Liver (tissue), 8 donors: ENCODE measurements at regions not wholly inside any gene's neighbourhood (a gene's known extent, or its start where the extent isn't known, plus 50 kb on each side); places are given as distances from the start of the nearest gene placed in this dataset.

ENCODE experiments used
- DNase-seq: peaks from one replicate; pipeline ENCODE4 v3.0.0-alpha.2; 2017; ENCODE audit warnings: low spot score
- H3K27ac ChIP-seq, 2 donors: one replicate each; pipeline ENCODE4 v1.7.0; 2013; ENCODE audit warnings: inconsistent platforms in 2 of 2, low read length in 2 of 2, control low read depth in 1 of 2, low read depth in 1 of 2, mild to moderate bottlenecking in 1 of 2
- H3K27me3 ChIP-seq, 4 donors: one replicate each; pipeline versions ENCODE4 v1.6.1 to v1.7.0; 2013; ENCODE audit warnings: low read length in 3 of 4, inconsistent platforms in 1 of 4, mild to moderate bottlenecking in 1 of 4, moderate library complexity in 1 of 4; ENCODE audit not compliant: control insufficient read depth in 4 of 4, insufficient read depth in 4 of 4
- H3K36me3 ChIP-seq, 4 donors: one replicate each; pipeline versions ENCODE4 v1.6.1 to v1.7.0; 2013; ENCODE audit warnings: low read length in 3 of 4, mild to moderate bottlenecking in 3 of 4, low read depth in 1 of 4, moderate library complexity in 1 of 4; ENCODE audit not compliant: control insufficient read depth in 4 of 4, insufficient read depth in 3 of 4
- H3K4me1 ChIP-seq, 4 donors: one replicate each; pipeline versions ENCODE4 v1.6.1 to v1.7.0; 2013; ENCODE audit warnings: low read length in 3 of 4, mild to moderate bottlenecking in 3 of 4, moderate library complexity in 1 of 4; ENCODE audit not compliant: control insufficient read depth in 4 of 4, insufficient read depth in 4 of 4
- H3K4me3 ChIP-seq, 3 donors: one replicate each; pipeline versions ENCODE4 v1.6.1 to v1.7.0; 2013; ENCODE audit warnings: low read length in 3 of 3, control low read depth in 1 of 3, low read depth in 1 of 3, mild to moderate bottlenecking in 1 of 3
- H3K9ac ChIP-seq, 2 donors: one replicate each; pipeline ENCODE4 v1.7.0; 2013; ENCODE audit warnings: low read length in 2 of 2, mild to moderate bottlenecking in 2 of 2, moderate library complexity in 2 of 2, control low read depth in 1 of 2, low read depth in 1 of 2
- H3K9me3 ChIP-seq, 4 donors: one replicate each; pipeline versions ENCODE4 v1.6.1 to v1.7.0; 2013; ENCODE audit warnings: low read length in 3 of 4; ENCODE audit not compliant: control insufficient read depth in 4 of 4
- EGR1 ChIP-seq, 2 donors: IDR thresholded peaks; 2 replicates each; pipeline ENCODE4 v1.6.1; 2016 to 2018; ENCODE audit warnings: antibody characterized with exemption in 2 of 2, low read depth in 2 of 2
- FOXA1 ChIP-seq: IDR thresholded peaks from 2 replicates; pipeline ENCODE4 v1.6.1; 2016; ENCODE audit warnings: antibody characterized with exemption
- FOXA2 ChIP-seq: IDR thresholded peaks from 2 replicates; pipeline ENCODE4 v1.6.1; 2016; ENCODE audit warnings: antibody characterized with exemption
- GABPA ChIP-seq, 2 donors: IDR thresholded peaks in 1 of 2; conservative IDR thresholded peaks in 1 of 2; 2 replicates each; pipeline ENCODE4 v1.6.1; 2016; ENCODE audit warnings: antibody characterized with exemption in 2 of 2, mild to moderate bottlenecking in 1 of 2, moderate library complexity in 1 of 2
- HNF4A ChIP-seq, 2 donors: conservative IDR thresholded peaks; 2 replicates each; pipeline ENCODE4 v1.6.1; 2016; ENCODE audit warnings: antibody characterized with exemption in 2 of 2, mild to moderate bottlenecking in 2 of 2
- HNF4G ChIP-seq: IDR thresholded peaks from 2 replicates; pipeline ENCODE4 v1.6.1; 2016; ENCODE audit warnings: antibody characterized with exemption
- JUND ChIP-seq, 2 donors: IDR thresholded peaks; 2 replicates each; pipeline ENCODE4 v1.6.1; 2016; ENCODE audit warnings: antibody characterized with exemption in 2 of 2
- MAX ChIP-seq: IDR thresholded peaks from 2 replicates; pipeline ENCODE4 v1.6.1; 2016; ENCODE audit warnings: antibody characterized with exemption
- NR2F2 ChIP-seq: IDR thresholded peaks from 2 replicates; pipeline ENCODE4 v1.6.1; 2016; ENCODE audit warnings: antibody characterized with exemption
- RAD21 ChIP-seq, 2 donors: IDR thresholded peaks; 2 replicates each; pipeline ENCODE4 v1.6.1; 2016; ENCODE audit warnings: antibody characterized with exemption in 2 of 2, mild to moderate bottlenecking in 2 of 2
- REST ChIP-seq: IDR thresholded peaks from 2 replicates; pipeline ENCODE4 v1.6.1; 2016; ENCODE audit warnings: antibody characterized with exemption, mild to moderate bottlenecking
- RXRA ChIP-seq, 2 donors: IDR thresholded peaks; 2 replicates each; pipeline ENCODE4 v1.6.1; 2017 to 2018; ENCODE audit warnings: antibody characterized with exemption in 2 of 2, mild to moderate bottlenecking in 1 of 2
- SP1 ChIP-seq: IDR thresholded peaks from 2 replicates; pipeline ENCODE4 v1.6.1; 2018; ENCODE audit warnings: antibody characterized with exemption, mild to moderate bottlenecking
- TAF1 ChIP-seq: conservative IDR thresholded peaks from 2 replicates; pipeline ENCODE4 v1.6.1; 2016; ENCODE audit warnings: antibody characterized with exemption, mild to moderate bottlenecking
- YY1 ChIP-seq: IDR thresholded peaks from 2 replicates; pipeline ENCODE4 v1.6.1; 2016; ENCODE audit warnings: antibody characterized with exemption, mild to moderate bottlenecking
- WGBS: extraction: QIAGEN DNeasy Blood & Tissue Kit; methylation state at CpG from one replicate; pipeline ENCODE4 v1.1.7; 2013; 5-methylcytosine and 5-hydroxymethylcytosine counted together
- TF ChIP-seq, protein P1 (sequence below): IDR thresholded peaks from 2 replicates; pipeline ENCODE4 v1.6.1; 2016; ENCODE audit warnings: antibody characterized with exemption
- TF ChIP-seq, protein P2 (sequence below): IDR thresholded peaks from 2 replicates; pipeline ENCODE4 v1.6.1; 2016; ENCODE audit warnings: antibody characterized with exemption
- TF ChIP-seq, protein P3 (sequence below): fragments of 150-350 bp; IDR thresholded peaks from 2 replicates; pipeline ENCODE4 v1.5.1; 2017; ENCODE audit warnings: improper control_type of control experiment, low read depth, low read length; ENCODE audit not compliant: missing input control
- donor health status: healthy.
- donor health status: healthy.
- donor health status: healthy.
- donor health status: healthy.
- donor health status: healthy.

DNA sequence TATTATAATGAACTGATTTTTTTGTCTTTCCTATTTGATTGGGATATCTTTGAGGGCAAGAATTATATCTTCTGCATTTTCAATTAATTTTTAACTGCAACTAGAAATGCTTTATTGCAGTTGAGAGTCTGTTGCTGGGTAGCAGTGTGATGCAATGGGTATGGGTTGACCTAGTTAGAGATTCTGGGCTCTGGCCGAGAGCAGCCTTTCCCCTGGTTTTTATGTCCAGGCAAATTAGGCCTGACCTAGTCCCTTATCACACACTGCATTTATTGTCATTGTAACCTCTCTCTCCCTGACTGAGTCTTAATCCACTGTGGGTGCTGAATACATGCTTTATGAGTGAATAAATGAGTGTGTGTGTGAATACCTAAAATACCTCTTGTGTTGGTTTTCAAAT lies 206.4 kb upstream of the PTGFR start:
- DNase-seq: no peak
- peak; percentile 86 for TF ChIP-seq SP1
- TF ChIP-seq JUND (IDR thresholded peaks at IDR 0.05): peak in 1 of 2 donors; percentile 40
- peak; percentile 59 for TF ChIP-seq REST
- TF ChIP-seq, protein P1, sequence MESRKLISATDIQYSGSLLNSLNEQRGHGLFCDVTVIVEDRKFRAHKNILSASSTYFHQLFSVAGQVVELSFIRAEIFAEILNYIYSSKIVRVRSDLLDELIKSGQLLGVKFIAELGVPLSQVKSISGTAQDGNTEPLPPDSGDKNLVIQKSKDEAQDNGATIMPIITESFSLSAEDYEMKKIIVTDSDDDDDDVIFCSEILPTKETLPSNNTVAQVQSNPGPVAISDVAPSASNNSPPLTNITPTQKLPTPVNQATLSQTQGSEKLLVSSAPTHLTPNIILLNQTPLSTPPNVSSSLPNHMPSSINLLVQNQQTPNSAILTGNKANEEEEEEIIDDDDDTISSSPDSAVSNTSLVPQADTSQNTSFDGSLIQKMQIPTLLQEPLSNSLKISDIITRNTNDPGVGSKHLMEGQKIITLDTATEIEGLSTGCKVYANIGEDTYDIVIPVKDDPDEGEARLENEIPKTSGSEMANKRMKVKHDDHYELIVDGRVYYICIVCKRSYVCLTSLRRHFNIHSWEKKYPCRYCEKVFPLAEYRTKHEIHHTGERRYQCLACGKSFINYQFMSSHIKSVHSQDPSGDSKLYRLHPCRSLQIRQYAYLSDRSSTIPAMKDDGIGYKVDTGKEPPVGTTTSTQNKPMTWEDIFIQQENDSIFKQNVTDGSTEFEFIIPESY: no peak
- peak; percentile 76 to 85 for TF ChIP-seq RXRA (IDR thresholded peaks at IDR 0.05)
- no peak for TF ChIP-seq FOXA2
- TF ChIP-seq NR2F2: no peak
- TF ChIP-seq, protein P2, sequence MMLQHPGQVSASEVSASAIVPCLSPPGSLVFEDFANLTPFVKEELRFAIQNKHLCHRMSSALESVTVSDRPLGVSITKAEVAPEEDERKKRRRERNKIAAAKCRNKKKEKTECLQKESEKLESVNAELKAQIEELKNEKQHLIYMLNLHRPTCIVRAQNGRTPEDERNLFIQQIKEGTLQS: peak; percentile 87
- peak; percentile 52 to 61 for TF ChIP-seq HNF4A (conservative IDR thresholded peaks at IDR 0.05)
- peak; percentile 49 for TF ChIP-seq YY1
- peak; percentile 59 to 67 for TF ChIP-seq RAD21 (IDR thresholded peaks at IDR 0.05)
- TF ChIP-seq HNF4G: peak; percentile 8
- TF ChIP-seq TAF1: no peak
- no peaks in the 10 kb centered on the region for H3K36me3 ChIP-seq
- peaks cover 5 to 16% (median 14%) of the 10 kb centered on the region in 4 donors for H3K4me1 ChIP-seq
- 21% methylated on average over 1 of the region's 1 CpG for WGBS
- no peaks in the 10 kb centered on the region for H3K27me3 ChIP-seq
- peak overlapping the region in 1 of 2 donors; percentile 36 for H3K9ac ChIP-seq
- H3K27ac ChIP-seq: peak overlapping the region; percentile 29 to 90
- no peaks in the 10 kb centered on the region for H3K9me3 ChIP-seq
- no peak overlapping the region for H3K4me3 ChIP-seq

DNA sequence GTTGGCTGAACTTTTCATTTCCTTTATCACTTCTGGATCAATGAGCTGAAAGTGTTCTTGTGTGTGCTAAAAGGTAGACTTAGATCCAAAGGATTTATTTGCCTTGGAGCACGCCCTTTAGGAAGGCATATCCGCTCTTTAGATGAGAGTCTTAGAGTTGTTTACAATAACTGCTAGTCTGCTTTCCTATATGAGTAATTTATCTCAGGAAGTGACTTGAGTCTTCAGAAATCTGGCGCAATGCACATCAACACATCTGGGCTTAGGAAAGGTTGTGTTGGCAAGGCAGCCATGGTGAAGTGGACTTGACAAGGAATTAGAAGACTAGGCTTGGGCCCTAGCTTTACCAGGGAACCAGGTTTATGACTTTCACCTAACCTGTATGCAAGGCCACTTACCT lies 204.1 kb upstream of the PTGFR start:
- Histone ChIP-seq H3K9ac (no peak overlapping the region), H3K4me1 (peaks cover 5 to 16% (median 14%) of the 10 kb centered on the region in 4 donors), H3K4me3 (no peak overlapping the region), H3K27me3 (no peaks in the 10 kb centered on the region), H3K27ac (no peak overlapping the region), H3K36me3 (no peaks in the 10 kb centered on the region), H3K9me3 (no peaks in the 10 kb centered on the region)
- 84% methylated on average over 3 of the region's 3 CpGs for WGBS
- DNase-seq: no peak
- TF ChIP-seq SP1 (no peak), FOXA2 (no peak), HNF4G (no peak), RXRA (IDR thresholded peaks at IDR 0.05) (no peak), NR2F2 (no peak), MAX (no peak), EGR1 (IDR thresholded peaks at IDR 0.05; ENCODE audit: low read depth in 2 of 2) (no peak), HNF4A (conservative IDR thresholded peaks at IDR 0.05) (no peak), RAD21 (IDR thresholded peaks at IDR 0.05) (no peak), GABPA (IDR thresholded peaks at IDR 0.05 in 1 of 2, conservative IDR thresholded peaks at IDR 0.05 in 1 of 2) (no peak), FOXA1 (no peak), YY1 (no peak), REST (no peak)
- TF ChIP-seq, protein P1: no peak
- TF ChIP-seq, protein P3, sequence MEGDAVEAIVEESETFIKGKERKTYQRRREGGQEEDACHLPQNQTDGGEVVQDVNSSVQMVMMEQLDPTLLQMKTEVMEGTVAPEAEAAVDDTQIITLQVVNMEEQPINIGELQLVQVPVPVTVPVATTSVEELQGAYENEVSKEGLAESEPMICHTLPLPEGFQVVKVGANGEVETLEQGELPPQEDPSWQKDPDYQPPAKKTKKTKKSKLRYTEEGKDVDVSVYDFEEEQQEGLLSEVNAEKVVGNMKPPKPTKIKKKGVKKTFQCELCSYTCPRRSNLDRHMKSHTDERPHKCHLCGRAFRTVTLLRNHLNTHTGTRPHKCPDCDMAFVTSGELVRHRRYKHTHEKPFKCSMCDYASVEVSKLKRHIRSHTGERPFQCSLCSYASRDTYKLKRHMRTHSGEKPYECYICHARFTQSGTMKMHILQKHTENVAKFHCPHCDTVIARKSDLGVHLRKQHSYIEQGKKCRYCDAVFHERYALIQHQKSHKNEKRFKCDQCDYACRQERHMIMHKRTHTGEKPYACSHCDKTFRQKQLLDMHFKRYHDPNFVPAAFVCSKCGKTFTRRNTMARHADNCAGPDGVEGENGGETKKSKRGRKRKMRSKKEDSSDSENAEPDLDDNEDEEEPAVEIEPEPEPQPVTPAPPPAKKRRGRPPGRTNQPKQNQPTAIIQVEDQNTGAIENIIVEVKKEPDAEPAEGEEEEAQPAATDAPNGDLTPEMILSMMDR: no peak
- TF ChIP-seq, protein P2: no peak
